ENCODE measurements at regions not wholly inside any gene's neighbourhood (a gene's known extent, or its start where the extent isn't known, plus 50 kb on each side); places are given as distances from the start of the nearest gene placed in this dataset.

DNA sequence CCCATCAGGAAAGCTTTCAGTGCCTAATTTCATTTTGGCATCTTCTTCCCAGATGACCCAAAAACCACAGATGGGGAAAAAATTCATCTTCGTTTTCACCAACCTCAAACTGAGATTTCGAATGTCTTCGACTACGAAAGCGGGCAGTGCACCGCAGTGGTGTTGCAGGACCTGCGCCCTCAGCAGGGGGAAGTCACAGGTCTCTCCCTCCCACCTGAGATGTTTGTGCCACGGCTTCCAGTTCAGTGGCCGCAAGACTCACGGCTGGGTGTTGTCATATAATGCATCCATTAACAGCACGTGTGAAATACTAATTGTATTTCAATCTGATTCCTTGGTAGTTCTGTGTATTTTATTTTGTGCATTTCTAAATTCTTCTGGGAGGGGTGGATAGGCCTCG lies 66.2 kb upstream of the SALL3 start:
- no peaks in the 10 kb centered on the region for H3K4me1 ChIP-seq (ENCODE audit: control insufficient read depth, low read length)
- H3K4me2 ChIP-seq (ENCODE audit: low read length): no peak overlapping the region
- no peak overlapping the region for H3K27ac ChIP-seq (ENCODE audit: low read depth, low read length)
- no peaks in the 10 kb centered on the region for H3K27me3 ChIP-seq (ENCODE audit: control insufficient read depth, low read length)
- TF ChIP-seq, protein P1, sequence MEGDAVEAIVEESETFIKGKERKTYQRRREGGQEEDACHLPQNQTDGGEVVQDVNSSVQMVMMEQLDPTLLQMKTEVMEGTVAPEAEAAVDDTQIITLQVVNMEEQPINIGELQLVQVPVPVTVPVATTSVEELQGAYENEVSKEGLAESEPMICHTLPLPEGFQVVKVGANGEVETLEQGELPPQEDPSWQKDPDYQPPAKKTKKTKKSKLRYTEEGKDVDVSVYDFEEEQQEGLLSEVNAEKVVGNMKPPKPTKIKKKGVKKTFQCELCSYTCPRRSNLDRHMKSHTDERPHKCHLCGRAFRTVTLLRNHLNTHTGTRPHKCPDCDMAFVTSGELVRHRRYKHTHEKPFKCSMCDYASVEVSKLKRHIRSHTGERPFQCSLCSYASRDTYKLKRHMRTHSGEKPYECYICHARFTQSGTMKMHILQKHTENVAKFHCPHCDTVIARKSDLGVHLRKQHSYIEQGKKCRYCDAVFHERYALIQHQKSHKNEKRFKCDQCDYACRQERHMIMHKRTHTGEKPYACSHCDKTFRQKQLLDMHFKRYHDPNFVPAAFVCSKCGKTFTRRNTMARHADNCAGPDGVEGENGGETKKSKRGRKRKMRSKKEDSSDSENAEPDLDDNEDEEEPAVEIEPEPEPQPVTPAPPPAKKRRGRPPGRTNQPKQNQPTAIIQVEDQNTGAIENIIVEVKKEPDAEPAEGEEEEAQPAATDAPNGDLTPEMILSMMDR (IDR thresholded peaks at IDR 0.05; ENCODE audit: low read depth, low read length, poor library complexity, severe bottlenecking): no peak
- TF ChIP-seq EZH2phosphoT487 (IDR thresholded peaks at IDR 0.05; ENCODE audit: borderline replicate concordance, low read length): no peak
- H3K36me3 ChIP-seq (ENCODE audit: control insufficient read depth, low read length): no peaks in the 10 kb centered on the region
- no peaks in the 10 kb centered on the region for H3K79me2 ChIP-seq (ENCODE audit: control insufficient read depth, low read length)
- no peaks in the 10 kb centered on the region for H3K9me3 ChIP-seq (ENCODE audit: control insufficient read depth, insufficient read depth, low read length)
- H3K4me3 ChIP-seq (ENCODE audit: low read length): no peak overlapping the region
- no peaks in the 10 kb centered on the region for H3F3A ChIP-seq (ENCODE audit: control insufficient read depth, insufficient read depth)
- H4K20me1 ChIP-seq (ENCODE audit: control insufficient read depth, insufficient read depth, low read depth, low read length): no peaks in the 10 kb centered on the region
- H3K9me2 ChIP-seq (replicated peaks; ENCODE audit: control insufficient read depth, low read length): no peaks in the 10 kb centered on the region

DNA sequence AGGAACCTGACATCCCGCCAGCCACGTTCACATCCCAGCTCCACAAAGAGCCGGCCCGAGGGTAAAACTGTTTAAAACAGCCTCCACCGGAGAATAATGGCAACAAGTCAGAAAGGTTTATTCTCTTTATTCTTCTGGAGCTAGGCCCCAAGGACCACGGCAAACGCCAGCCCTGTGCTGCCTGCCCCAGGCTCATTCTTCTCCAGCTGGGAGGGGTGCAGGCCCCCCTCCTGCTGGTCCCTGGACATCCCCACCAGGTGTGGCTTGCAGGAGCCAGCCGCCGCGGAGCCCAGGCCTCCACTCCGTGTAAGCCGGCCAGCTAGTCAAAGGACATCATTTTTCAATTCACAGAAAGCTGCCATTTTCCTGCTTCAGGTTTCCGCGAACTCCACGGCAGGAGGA lies 65.8 kb upstream of the SALL3 start:
- H3K36me3 ChIP-seq (ENCODE audit: control insufficient read depth, low read length): no peaks in the 10 kb centered on the region
- H3K27ac ChIP-seq (ENCODE audit: low read depth, low read length): no peak overlapping the region
- H3K27me3 ChIP-seq (ENCODE audit: control insufficient read depth, low read length): no peaks in the 10 kb centered on the region
- no peaks in the 10 kb centered on the region for H3K79me2 ChIP-seq (ENCODE audit: control insufficient read depth, low read length)
- no peaks in the 10 kb centered on the region for H3K9me3 ChIP-seq (ENCODE audit: control insufficient read depth, insufficient read depth, low read length)
- TF ChIP-seq, protein P1 (IDR thresholded peaks at IDR 0.05; ENCODE audit: low read depth, low read length, poor library complexity, severe bottlenecking): no peak
- no peak for TF ChIP-seq EZH2phosphoT487 (IDR thresholded peaks at IDR 0.05; ENCODE audit: borderline replicate concordance, low read length)
- H3K4me2 ChIP-seq (ENCODE audit: low read length): no peak overlapping the region
- H3K4me1 ChIP-seq (ENCODE audit: control insufficient read depth, low read length): no peaks in the 10 kb centered on the region
- no peaks in the 10 kb centered on the region for H4K20me1 ChIP-seq (ENCODE audit: control insufficient read depth, insufficient read depth, low read depth, low read length)
- H3F3A ChIP-seq (ENCODE audit: control insufficient read depth, insufficient read depth): no peaks in the 10 kb centered on the region
- no peak overlapping the region for H3K4me3 ChIP-seq (ENCODE audit: low read length)
- no peaks in the 10 kb centered on the region for H3K9me2 ChIP-seq (replicated peaks; ENCODE audit: control insufficient read depth, low read length)

DNA sequence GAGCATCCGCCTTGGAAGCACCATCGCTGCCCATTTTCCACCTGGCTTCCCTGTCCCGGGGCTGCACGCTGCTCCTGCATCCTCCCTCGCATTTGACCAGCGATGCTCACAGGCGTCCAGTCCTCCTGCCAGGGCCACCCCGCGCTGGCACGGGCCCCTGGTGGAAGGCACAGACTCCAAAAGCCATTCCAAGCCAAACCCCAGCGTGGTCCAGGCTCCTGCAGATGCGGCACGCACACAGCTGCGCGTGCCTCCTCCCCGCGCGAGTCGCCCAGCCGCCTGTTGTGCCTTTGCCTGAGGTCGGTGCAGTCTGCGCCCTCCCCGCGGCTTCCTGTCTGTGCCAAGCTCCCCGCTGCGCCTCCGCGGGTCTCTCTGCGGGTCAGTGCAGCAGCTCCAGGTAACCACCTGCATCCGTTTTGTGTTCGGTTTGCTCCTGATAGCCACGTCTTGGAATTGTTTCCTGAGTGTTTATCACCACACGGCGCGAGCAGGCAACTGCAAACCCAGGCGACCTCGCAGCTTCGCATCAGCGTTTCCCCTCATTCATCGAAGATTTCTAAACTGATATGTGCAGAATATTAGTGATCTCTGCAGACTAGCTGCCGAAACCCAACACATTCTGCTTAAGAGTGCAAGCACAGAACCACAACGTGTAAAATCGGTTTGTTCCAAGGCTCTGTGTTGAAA lies 65.2 kb upstream of the SALL3 start:
- H3K79me2 ChIP-seq (ENCODE audit: control insufficient read depth, low read length): no peaks in the 10 kb centered on the region
- H3K4me2 ChIP-seq (ENCODE audit: low read length): no peak overlapping the region
- no peaks in the 10 kb centered on the region for H4K20me1 ChIP-seq (ENCODE audit: control insufficient read depth, insufficient read depth, low read depth, low read length)
- no peak overlapping the region for H3K4me3 ChIP-seq (ENCODE audit: low read length)
- no peaks in the 10 kb centered on the region for H3K27me3 ChIP-seq (ENCODE audit: control insufficient read depth, low read length)
- no peaks in the 10 kb centered on the region for H3K36me3 ChIP-seq (ENCODE audit: control insufficient read depth, low read length)
- H3K9me3 ChIP-seq (ENCODE audit: control insufficient read depth, insufficient read depth, low read length): no peaks in the 10 kb centered on the region
- TF ChIP-seq EZH2phosphoT487 (IDR thresholded peaks at IDR 0.05; ENCODE audit: borderline replicate concordance, low read length): no peak
- TF ChIP-seq, protein P1 (IDR thresholded peaks at IDR 0.05; ENCODE audit: low read depth, low read length, poor library complexity, severe bottlenecking): no peak
- H3K27ac ChIP-seq (ENCODE audit: low read depth, low read length): no peak overlapping the region
- no peaks in the 10 kb centered on the region for H3F3A ChIP-seq (ENCODE audit: control insufficient read depth, insufficient read depth)
- H3K4me1 ChIP-seq (ENCODE audit: control insufficient read depth, low read length): no peaks in the 10 kb centered on the region
- no peaks in the 10 kb centered on the region for H3K9me2 ChIP-seq (replicated peaks; ENCODE audit: control insufficient read depth, low read length)
